NCI-H82 (cell line): ENCODE measurements at regions not wholly inside any gene's neighbourhood (a gene's known extent, or its start where the extent isn't known, plus 50 kb on each side); places are given as distances from the start of the nearest gene placed in this dataset.
A peak's percentile ranks its signal among the peaks of the same experiment; 100 is the strongest.
"Not testable (repeated sequence)": the region's sequence is repeated elsewhere in the genome, so short reads cannot be mapped to it uniquely, and the experiment has no call there.

Source experiments
- DNase-seq: peaks from one replicate; lab custom pipeline; 2025; lab: John Stamatoyannopoulos, UW

GRCh38 chr16:48057048-48057447, 98.7 kb downstream of the ABCC12 start:
- peak; percentile 50 for DNase-seq

DNA sequence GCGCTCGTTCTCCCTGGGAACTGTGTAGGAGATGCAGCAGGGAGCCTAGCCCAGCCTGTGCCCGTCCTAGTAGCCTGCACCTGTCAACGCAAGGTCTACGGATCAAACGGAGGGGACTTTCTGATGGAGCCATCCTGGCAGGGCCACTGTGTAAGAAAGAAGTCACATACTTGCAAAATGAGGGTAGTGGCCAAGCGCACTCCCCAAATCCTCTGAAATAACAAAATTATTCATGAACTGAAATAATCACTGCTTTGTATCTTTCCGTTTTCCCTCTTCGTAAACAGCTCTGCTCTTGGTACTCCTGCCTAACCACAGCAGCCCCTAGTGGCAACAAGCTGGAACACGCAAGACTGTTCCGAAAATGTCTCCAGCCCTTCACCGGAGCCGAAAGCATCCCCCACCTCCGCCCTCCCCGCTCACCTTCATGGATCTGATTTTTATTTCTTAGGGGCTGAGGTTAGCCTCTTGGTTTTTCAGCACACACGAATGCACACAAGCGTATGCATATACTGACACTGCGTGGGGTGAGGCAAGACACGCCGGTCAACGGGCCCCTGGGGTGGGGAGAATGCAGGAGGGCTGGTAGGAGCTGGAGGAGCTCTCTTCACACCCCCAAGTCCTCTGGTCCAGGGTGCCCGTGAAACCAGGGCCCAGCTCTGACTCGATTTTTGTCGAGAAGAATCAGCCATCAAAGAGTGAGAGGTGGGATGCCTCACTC, 100.8 kb downstream of the ABCC12 start:
- peak; percentile 73 for DNase-seq

DNA sequence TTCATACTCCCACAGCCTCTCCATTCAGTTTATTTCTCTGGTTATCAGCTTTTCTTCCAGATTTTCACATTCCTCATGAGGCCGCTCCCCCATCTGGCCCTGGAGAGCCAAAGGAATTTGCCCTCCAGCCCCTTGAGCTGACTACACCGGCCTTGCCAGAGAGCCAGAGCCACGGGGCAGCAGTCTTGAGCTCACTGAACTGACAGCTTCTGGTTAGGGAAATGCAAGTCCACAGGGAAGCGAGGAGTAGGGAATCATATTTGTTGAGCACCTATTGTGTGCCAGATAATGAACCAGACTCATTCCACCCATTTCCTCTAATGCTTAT, 102.4 kb downstream of the ABCC12 start:
- DNase-seq = no peak

- peak; percentile 5 for DNase-seq
Measured at GRCh38 chr16:48052731-48053417, 102.9 kb downstream of the ABCC12 start.

DNA sequence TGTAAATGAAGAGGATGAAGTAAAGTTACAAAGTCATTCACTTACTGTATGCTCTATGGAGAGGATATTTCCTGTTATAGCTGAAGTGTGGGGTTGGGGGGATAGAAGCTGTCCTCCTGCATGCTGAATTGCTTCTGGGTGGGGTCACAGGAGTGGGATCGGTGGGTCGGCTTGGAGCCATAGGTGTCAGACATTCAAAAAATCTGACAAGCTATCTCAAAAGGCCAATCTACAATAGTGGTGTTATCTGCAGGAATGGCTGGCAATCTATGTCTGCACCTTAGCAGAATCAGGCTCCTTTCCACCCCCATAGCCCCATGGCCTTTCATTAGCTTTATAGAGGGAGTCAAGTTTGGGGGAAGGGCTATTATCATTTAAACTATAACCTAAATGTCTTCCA, 104.9 kb downstream of the ABCC12 start:
- no peak for DNase-seq

GRCh38 chr16:48049847-48050246, 105.9 kb downstream of the ABCC12 start:
- DNase-seq = peak; percentile 63

DNA sequence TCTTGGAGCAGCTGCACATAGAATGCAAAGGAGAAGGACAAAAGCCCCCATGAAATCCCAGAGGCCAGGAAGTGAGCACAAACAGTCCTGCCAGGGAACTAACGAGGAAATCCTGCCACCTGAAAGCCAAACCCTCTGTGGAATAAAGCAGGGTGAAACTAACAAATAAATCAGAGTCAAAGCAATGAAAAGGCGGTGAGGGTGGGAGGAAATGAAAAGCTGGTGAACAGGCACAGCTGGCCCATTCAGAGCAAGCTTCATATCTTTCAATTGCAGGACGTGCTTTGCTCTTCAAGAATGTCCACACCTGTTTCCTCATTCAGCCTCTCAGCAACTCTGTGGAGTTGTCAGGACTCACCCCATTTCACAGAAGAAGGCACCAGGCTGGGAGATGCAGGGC, 108.1 kb downstream of the ABCC12 start:
- no peak for DNase-seq

- no peak for DNase-seq
Measured at GRCh38 chr16:48047241-48047640, 108.6 kb downstream of the ABCC12 start.

- DNase-seq = no peak
Measured at GRCh38 chr16:48044117-48044516, 111.7 kb downstream of the ABCC12 start.

- DNase-seq = peak; percentile 50
Measured at GRCh38 chr16:48041981-48042421, 113.8 kb downstream of the ABCC12 start.

DNA sequence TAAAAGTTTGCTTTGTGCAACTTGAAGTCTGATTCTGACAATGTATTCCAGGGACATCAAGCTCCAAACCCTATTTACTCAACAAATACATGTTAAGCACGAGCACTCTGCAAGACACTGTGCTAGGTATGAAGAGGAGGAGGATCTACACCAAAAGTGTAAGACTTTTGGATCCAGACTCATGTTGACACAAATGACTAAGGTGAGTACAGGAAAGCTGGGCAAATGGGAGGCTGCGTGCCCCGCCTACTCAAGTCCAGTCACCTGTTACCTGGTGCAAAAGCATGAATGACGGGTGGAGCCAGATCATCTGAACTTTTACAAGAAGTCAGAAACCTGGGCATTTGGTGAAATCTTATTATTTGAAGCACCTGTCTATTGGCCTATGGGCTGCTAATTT, 120.7 kb downstream of the ABCC12 start:
- no peak for DNase-seq

GRCh38 chr16:48030926-48031325, 124.9 kb downstream of the ABCC12 start:
- DNase-seq = no peak

GRCh38 chr16:48029768-48030167, 126.0 kb downstream of the ABCC12 start:
- DNase-seq = no peak

- no peak for DNase-seq
Measured at GRCh38 chr16:48025359-48025758, 130.4 kb downstream of the ABCC12 start.

- DNase-seq = no peak
Measured at GRCh38 chr16:48024042-48024441, 131.8 kb downstream of the ABCC12 start.

- no peak for DNase-seq
Measured at GRCh38 chr16:48022496-48022895, 133.3 kb downstream of the ABCC12 start.

DNA sequence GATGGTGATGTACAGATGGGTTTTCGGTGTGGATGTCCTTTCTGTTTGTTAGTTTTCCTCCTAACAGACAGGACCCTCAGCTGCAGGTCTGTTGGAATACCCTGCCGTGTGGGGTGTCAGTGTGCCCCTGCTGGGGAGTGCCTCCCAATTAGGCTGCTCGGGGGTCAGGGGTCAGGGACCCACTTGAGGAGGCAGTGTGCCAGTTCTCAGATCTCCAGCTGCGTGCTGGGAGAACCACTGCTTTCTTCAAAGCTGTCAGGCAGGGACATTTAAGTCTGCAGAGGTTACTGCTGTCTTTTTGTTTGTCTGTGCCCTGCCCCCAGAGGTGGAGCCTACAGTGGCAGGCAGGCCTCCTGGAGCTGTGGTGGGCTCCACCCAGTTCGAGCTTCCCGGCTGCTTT, 135.2 kb downstream of the ABCC12 start:
- not testable (repeated sequence) for DNase-seq

GRCh38 chr16:48014349-48015135, 141.3 kb downstream of the ABCC12 start:
- DNase-seq = no peak

DNA sequence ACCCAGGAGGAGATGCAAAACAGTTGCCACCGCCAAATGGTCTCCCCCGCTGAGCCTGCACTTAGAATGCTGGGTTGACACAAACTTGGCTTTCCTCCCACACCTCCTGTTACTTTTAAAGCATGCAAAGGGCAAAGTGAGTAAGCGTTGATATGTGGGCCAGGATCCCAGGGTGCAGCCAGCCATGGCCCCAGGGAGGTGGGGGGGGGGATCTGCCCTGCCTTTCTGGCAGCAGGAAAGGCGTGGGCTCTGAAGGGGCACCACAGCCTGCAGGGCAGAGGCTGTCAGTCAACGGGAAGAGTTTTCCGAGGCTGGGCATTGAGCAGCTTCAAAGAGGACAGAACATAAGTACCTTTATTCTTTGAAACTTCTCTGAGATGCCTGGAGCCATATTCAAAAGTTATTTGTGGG, 142.3 kb downstream of the ABCC12 start:
- no peak for DNase-seq

DNA sequence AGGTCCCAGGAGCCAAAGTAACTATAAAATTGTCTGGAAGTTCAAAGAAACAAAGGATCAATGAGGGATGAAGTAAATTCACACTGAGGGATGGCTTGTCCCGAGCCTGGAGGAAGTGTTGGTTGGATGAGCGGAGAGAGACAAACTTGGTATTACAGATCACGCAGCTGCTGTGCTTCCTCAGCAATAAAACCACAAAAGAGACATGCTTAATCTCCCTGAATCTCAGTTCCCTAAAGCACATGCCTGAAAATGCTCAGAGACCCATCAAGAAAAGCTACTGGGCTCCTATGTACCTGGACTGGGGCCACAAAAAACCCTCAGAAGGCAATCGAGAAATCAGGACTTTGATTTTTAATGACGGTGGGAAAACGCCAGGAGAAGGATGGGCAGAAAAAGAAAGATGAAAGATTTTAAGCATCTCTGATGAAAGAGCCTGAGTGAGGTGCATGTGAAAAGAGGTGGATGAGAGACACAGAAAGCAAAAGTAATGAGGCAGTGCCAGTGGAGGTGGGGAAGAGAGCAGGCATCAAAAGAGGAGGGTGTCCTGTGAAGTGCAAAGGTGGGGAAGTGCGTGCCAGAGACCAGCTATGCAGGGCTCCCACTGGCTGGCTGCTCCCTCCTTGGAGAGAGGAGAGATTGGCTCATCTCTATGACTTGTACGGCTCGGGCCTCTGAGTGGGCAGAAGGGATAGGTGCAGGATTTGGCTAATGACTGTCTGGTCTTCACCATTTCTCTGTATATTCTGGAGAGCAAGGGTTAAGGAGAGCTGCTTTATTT, 143.7 kb downstream of the ABCC12 start:
- DNase-seq = no peak

GRCh38 chr16:48011466-48011865, 144.3 kb downstream of the ABCC12 start:
- DNase-seq = no peak

DNA sequence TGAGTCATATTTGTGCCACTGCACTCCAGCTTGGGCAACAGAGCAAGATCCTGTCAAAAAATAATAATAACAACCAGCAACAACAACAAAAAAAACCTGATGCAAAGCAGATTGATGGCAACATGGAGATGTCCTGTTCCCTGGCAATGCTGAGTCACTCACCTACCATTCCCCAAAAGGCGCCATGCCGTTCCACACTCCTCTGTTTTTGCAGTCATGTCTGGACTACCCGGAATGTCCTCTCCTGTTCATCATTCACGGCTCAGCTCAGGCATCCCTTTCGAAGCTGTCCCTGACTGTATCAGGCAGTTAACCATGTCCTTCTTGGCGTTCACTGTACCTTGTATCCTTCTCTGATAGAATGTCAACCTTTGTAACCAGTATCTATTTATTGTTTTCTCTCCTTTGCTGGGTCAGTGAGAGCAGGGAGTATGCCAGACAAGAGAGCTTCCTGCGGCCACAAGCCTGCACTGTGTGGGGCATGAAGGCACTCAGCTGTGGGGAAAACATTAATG, 147.7 kb downstream of the ABCC12 start:
- DNase-seq = no peak
